ENCODE measurements at regions not wholly inside any gene's neighbourhood (a gene's known extent, or its start where the extent isn't known, plus 50 kb on each side); places are given as distances from the start of the nearest gene placed in this dataset.

DNA sequence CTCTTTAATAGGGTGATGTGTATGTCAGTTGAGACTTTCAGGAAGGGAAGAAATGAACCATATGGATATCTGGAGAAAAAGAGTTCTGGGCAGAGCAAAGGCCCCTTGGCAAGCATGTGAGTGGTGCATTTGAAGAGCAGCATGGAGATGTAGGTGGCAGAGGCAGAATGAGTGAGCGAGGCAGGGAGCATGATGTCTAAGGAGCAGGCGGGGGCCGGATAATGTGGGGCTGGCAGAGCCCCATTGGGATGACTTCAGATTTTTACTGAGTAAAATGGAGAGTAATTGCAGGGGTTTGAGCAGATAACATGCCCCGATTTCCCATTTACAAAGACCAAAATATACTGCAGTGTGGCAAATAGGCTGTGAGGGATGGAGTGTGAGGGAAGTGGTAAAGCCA is 52.9 kb upstream of the PLCL2 start:
- Histone ChIP-seq H3K36me3 (ENCODE audit: insufficient read depth, low read length) (no peaks in the 10 kb centered on the region), H3K27me3 (ENCODE audit: insufficient read depth, low read depth, low read length) (no peaks in the 10 kb centered on the region), H3K9me3 (ENCODE audit: low read length) (no peaks in the 10 kb centered on the region), H3K79me2 (replicated peaks; ENCODE audit: insufficient read depth, low read length) (no peaks in the 10 kb centered on the region), H3K4me3 (ENCODE audit: low read length) (no peak overlapping the region), H3K27ac (ENCODE audit: low read length) (no peak overlapping the region), H4K20me1 (ENCODE audit: insufficient read depth) (no peaks in the 10 kb centered on the region), H2AFZ (ENCODE audit: low read depth, low read length) (no peak overlapping the region), H3K9ac (ENCODE audit: low read length) (no peak overlapping the region), H3K4me2 (ENCODE audit: low read length) (no peak overlapping the region), H3K9me2 (ENCODE audit: insufficient read depth, low read length) (no peaks in the 10 kb centered on the region), H3F3A (ENCODE audit: insufficient read depth, low read length, poor library complexity, severe bottlenecking) (no peaks in the 10 kb centered on the region)
- TF ChIP-seq POLR2AphosphoS5 (IDR thresholded peaks at IDR 0.05) (no peak), CTCF (IDR thresholded peaks at IDR 0.05; ENCODE audit: poor library complexity, severe bottlenecking) (no peak), RAD21 (conservative IDR thresholded peaks at IDR 0.05) (no peak), EZH2 (IDR thresholded peaks at IDR 0.05; ENCODE audit: borderline replicate concordance, insufficient read depth, low read length, poor library complexity, severe bottlenecking) (no peak), MXI1 (conservative IDR thresholded peaks at IDR 0.05; ENCODE audit: poor library complexity, severe bottlenecking) (no peak), SMC3 (conservative IDR thresholded peaks at IDR 0.05; ENCODE audit: poor library complexity) (no peak), TAF1 (IDR thresholded peaks at IDR 0.05; ENCODE audit: low read depth) (no peak), EP300 (conservative IDR thresholded peaks at IDR 0.05; ENCODE audit: poor library complexity, severe bottlenecking) (no peak)
- TF ChIP-seq, protein P1, sequence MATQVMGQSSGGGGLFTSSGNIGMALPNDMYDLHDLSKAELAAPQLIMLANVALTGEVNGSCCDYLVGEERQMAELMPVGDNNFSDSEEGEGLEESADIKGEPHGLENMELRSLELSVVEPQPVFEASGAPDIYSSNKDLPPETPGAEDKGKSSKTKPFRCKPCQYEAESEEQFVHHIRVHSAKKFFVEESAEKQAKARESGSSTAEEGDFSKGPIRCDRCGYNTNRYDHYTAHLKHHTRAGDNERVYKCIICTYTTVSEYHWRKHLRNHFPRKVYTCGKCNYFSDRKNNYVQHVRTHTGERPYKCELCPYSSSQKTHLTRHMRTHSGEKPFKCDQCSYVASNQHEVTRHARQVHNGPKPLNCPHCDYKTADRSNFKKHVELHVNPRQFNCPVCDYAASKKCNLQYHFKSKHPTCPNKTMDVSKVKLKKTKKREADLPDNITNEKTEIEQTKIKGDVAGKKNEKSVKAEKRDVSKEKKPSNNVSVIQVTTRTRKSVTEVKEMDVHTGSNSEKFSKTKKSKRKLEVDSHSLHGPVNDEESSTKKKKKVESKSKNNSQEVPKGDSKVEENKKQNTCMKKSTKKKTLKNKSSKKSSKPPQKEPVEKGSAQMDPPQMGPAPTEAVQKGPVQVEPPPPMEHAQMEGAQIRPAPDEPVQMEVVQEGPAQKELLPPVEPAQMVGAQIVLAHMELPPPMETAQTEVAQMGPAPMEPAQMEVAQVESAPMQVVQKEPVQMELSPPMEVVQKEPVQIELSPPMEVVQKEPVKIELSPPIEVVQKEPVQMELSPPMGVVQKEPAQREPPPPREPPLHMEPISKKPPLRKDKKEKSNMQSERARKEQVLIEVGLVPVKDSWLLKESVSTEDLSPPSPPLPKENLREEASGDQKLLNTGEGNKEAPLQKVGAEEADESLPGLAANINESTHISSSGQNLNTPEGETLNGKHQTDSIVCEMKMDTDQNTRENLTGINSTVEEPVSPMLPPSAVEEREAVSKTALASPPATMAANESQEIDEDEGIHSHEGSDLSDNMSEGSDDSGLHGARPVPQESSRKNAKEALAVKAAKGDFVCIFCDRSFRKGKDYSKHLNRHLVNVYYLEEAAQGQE (IDR thresholded peaks at IDR 0.05; ENCODE audit: borderline replicate concordance): no peak

DNA sequence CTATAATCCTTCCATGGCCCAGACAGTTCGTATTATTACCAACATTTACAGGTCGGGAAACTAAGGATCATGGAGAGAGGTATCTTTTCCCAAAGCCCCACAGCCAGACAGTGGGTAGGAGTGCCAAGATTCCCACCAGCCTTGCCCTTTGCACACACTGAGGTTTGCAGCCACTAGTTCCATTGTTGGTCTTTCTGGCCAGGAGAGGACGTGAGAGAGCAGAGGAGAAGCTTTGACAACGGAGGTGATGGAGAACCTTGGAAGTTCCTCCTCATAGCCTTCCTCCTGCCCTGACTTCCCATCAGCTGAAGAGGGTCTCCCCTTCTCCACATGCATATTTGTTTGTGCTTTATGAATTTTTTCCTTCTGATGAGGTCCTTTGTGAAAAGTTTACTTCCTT is 50.5 kb upstream of the PLCL2 start:
- H3K9ac ChIP-seq (ENCODE audit: low read length): no peak overlapping the region
- TF ChIP-seq EP300 (conservative IDR thresholded peaks at IDR 0.05; ENCODE audit: poor library complexity, severe bottlenecking): no peak
- TF ChIP-seq SMC3 (conservative IDR thresholded peaks at IDR 0.05; ENCODE audit: poor library complexity): no peak
- no peak for TF ChIP-seq EZH2 (IDR thresholded peaks at IDR 0.05; ENCODE audit: borderline replicate concordance, insufficient read depth, low read length, poor library complexity, severe bottlenecking)
- no peak for TF ChIP-seq RAD21 (conservative IDR thresholded peaks at IDR 0.05)
- TF ChIP-seq TAF1 (IDR thresholded peaks at IDR 0.05; ENCODE audit: low read depth): no peak
- TF ChIP-seq POLR2AphosphoS5 (IDR thresholded peaks at IDR 0.05): no peak
- TF ChIP-seq MXI1 (conservative IDR thresholded peaks at IDR 0.05; ENCODE audit: poor library complexity, severe bottlenecking): no peak
- no peak for TF ChIP-seq CTCF (IDR thresholded peaks at IDR 0.05; ENCODE audit: poor library complexity, severe bottlenecking)
- TF ChIP-seq, protein P1 (IDR thresholded peaks at IDR 0.05; ENCODE audit: borderline replicate concordance): no peak
- H3K27me3 ChIP-seq (ENCODE audit: insufficient read depth, low read depth, low read length): no peaks in the 10 kb centered on the region
- H3K36me3 ChIP-seq (ENCODE audit: insufficient read depth, low read length): no peaks in the 10 kb centered on the region
- no peaks in the 10 kb centered on the region for H3K9me3 ChIP-seq (ENCODE audit: low read length)
- no peak overlapping the region for H3K4me2 ChIP-seq (ENCODE audit: low read length)
- H2AFZ ChIP-seq (ENCODE audit: low read depth, low read length): no peak overlapping the region
- H3K27ac ChIP-seq (ENCODE audit: low read length): no peak overlapping the region
- no peaks in the 10 kb centered on the region for H3K9me2 ChIP-seq (ENCODE audit: insufficient read depth, low read length)
- no peaks in the 10 kb centered on the region for H3F3A ChIP-seq (ENCODE audit: insufficient read depth, low read length, poor library complexity, severe bottlenecking)
- no peaks in the 10 kb centered on the region for H3K79me2 ChIP-seq (replicated peaks; ENCODE audit: insufficient read depth, low read length)
- no peaks in the 10 kb centered on the region for H4K20me1 ChIP-seq (ENCODE audit: insufficient read depth)
- H3K4me3 ChIP-seq (ENCODE audit: low read length): no peak overlapping the region
